ENCODE measurements at regions not wholly inside any gene's neighbourhood (a gene's known extent, or its start where the extent isn't known, plus 50 kb on each side); places are given as distances from the start of the nearest gene placed in this dataset.

DNA sequence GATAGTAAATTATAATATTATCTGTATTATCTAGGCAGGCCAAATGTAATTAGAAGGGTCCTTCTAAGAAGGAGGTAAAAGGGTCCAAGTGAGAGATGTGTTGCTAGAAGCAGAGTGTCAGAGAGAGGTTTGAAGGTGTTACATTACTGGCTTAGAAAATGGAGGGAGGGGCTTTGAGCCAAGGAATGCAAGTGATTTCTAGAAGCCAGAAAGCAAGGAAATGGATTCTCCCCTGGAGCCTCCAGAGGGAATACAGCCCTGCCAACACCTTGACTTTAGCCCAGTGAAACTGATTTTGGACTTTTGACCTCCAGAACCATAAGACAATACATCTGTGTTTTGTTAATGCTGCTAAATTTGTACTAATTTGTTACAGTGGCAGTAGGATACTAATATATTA, 97.9 kb upstream of the IL6 start:
- Histone ChIP-seq H3K27me3 (no peaks in the 10 kb centered on the region), H3K9me3 (no peaks in the 10 kb centered on the region), H3K36me3 (no peaks in the 10 kb centered on the region), H3K27ac (no peak overlapping the region), H3K4me3 (replicated peaks in 1 of 3) (no peak overlapping the region), H3K4me1 (no peaks in the 10 kb centered on the region)
- DNase-seq, result no peak
- intact Hi-C loops (cut with DNase I), result no loop called here
- TF ChIP-seq, protein P1, sequence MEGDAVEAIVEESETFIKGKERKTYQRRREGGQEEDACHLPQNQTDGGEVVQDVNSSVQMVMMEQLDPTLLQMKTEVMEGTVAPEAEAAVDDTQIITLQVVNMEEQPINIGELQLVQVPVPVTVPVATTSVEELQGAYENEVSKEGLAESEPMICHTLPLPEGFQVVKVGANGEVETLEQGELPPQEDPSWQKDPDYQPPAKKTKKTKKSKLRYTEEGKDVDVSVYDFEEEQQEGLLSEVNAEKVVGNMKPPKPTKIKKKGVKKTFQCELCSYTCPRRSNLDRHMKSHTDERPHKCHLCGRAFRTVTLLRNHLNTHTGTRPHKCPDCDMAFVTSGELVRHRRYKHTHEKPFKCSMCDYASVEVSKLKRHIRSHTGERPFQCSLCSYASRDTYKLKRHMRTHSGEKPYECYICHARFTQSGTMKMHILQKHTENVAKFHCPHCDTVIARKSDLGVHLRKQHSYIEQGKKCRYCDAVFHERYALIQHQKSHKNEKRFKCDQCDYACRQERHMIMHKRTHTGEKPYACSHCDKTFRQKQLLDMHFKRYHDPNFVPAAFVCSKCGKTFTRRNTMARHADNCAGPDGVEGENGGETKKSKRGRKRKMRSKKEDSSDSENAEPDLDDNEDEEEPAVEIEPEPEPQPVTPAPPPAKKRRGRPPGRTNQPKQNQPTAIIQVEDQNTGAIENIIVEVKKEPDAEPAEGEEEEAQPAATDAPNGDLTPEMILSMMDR (IDR thresholded peaks at IDR 0.05), result no peak
- TF ChIP-seq POLR2A (IDR thresholded peaks at IDR 0.05), result no peak

DNA sequence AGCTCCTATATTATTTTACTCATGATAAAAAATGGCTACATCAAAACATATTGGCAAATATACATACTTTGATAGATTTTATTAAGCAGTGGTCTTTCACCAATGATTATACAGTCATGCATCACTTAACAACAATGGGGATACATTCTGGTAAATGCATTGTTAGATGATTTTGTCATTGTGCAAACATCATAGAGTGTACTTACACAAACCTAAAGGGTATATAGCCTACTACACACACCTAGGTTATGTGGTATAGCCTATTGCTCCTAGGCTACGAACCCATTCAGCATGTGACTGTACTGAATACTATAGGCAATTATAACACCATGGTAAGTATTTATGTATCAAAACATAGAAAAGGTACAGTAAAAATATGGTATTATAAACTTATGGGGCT, 98.9 kb upstream of the IL6 start:
- TF ChIP-seq, protein P1 (IDR thresholded peaks at IDR 0.05), result no peak
- no peak for TF ChIP-seq POLR2A (IDR thresholded peaks at IDR 0.05)

GRCh38 chr7:22627136-22627535, 99.9 kb upstream of the IL6 start:
- Histone ChIP-seq H3K27me3 (no peaks in the 10 kb centered on the region), H3K9me3 (no peaks in the 10 kb centered on the region), H3K27ac (no peak overlapping the region), H3K36me3 (no peaks in the 10 kb centered on the region), H3K4me3 (replicated peaks in 1 of 3) (no peak overlapping the region), H3K4me1 (no peaks in the 10 kb centered on the region)
- WGBS, 2 donors, result 57% methylated on average over 2 of the region's 2 CpGs
- TF ChIP-seq, protein P1 (IDR thresholded peaks at IDR 0.05), result no peak
- no peak for TF ChIP-seq POLR2A (IDR thresholded peaks at IDR 0.05)
- DNase-seq, result no peak
- intact Hi-C loops (cut with DNase I), result no loop called here

More for the DNA sequence above, 98.9 kb upstream of the IL6 start:
- H3K9me3 ChIP-seq, result no peaks in the 10 kb centered on the region
- no peak for DNase-seq
- no peaks in the 10 kb centered on the region for H3K27me3 ChIP-seq
- no peak overlapping the region for H3K27ac ChIP-seq
- H3K4me3 ChIP-seq (replicated peaks in 1 of 3), result no peak overlapping the region
- no peaks in the 10 kb centered on the region for H3K4me1 ChIP-seq
- no peaks in the 10 kb centered on the region for H3K36me3 ChIP-seq
- WGBS, 2 donors, result 95 to 100% methylated on average over 1 of the region's 1 CpG
- intact Hi-C loops (cut with DNase I), result no loop called here

GRCh38 chr7:22625251-22625650, 101.7 kb upstream of the IL6 start:
- TF ChIP-seq, protein P1 (IDR thresholded peaks at IDR 0.05), result no peak
- no peak for TF ChIP-seq POLR2A (IDR thresholded peaks at IDR 0.05)

DNA sequence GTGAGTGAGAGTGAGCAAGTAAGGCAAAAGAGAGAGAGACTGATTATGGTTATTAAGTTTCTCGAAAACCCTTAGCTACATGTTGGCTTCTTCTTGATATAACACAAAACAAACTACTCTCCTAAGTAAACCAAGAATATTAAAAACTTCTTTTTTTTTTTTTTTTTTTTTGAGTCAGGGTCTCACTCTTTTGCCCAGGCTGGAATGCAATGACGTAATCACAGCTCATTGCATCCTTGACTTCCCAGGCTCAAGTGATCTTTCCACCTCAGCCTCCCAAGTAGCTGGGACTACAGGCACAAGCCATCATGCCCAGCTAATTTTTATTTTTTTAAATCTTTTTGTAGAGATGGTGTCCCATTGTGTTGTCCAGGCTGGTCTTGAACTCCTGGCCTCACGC, 102.2 kb upstream of the IL6 start:
- H3K9me3 ChIP-seq, result no peaks in the 10 kb centered on the region
- 88 to 92% methylated on average over 3 of the region's 3 CpGs for WGBS, 2 donors
- intact Hi-C loops (cut with DNase I), result no loop called here

More at GRCh38 chr7:22625251-22625650, 101.7 kb upstream of the IL6 start:
- Histone ChIP-seq H3K4me3 (replicated peaks in 1 of 3) (no peak overlapping the region), H3K4me1 (no peaks in the 10 kb centered on the region), H3K36me3 (no peaks in the 10 kb centered on the region), H3K27ac (no peak overlapping the region), H3K27me3 (no peaks in the 10 kb centered on the region), H3K9me3 (no peaks in the 10 kb centered on the region)
- intact Hi-C loops (cut with DNase I), result no loop called here
- DNase-seq, result no peak
- whole genome bisulfite sequencing, 2 donors, result 89 to 96% methylated on average over 1 of the region's 1 CpG

More for the DNA sequence above, 102.2 kb upstream of the IL6 start:
- Histone ChIP-seq H3K27ac (no peak overlapping the region), H3K27me3 (no peaks in the 10 kb centered on the region), H3K36me3 (no peaks in the 10 kb centered on the region), H3K4me1 (no peaks in the 10 kb centered on the region), H3K4me3 (replicated peaks in 1 of 3) (no peak overlapping the region)
- TF ChIP-seq POLR2A (IDR thresholded peaks at IDR 0.05), result no peak
- TF ChIP-seq, protein P1 (IDR thresholded peaks at IDR 0.05), result no peak
- no peak for DNase-seq

All from thyroid gland (tissue), 4 donors.